ENCODE measurements at regions not wholly inside any gene's neighbourhood (a gene's known extent, or its start where the extent isn't known, plus 50 kb on each side); places are given as distances from the start of the nearest gene placed in this dataset.

DNA sequence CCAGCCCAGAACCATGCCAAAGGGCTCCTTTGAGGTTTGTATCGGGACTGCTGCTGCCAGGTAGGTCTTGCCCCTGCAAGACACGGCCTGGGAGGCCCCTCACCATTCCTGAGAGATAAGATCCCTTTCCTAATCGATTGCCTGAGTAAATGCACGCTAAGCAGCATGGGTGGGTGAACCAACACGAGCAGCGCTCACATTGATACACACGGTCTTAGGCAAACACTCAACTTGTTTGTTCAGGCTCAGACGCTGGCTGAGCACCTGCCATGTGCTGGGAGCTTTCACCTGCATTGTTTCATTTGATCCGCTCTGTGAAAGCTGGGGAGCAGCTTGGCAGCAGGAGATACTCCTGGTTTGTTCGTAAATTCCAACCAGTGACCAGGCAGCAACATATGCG is 76.9 kb upstream of the NEURL1B start:
- DNase-seq (no peak), ATAC-seq (no peak)
- ChIA-PET CTCF (no interaction called here), POLR2A (no interaction called here)
- Histone ChIP-seq H3K4me1 (ENCODE audit: control insufficient read depth in 2 of 2, insufficient read depth in 2 of 2, low read length in 2 of 2) (no peaks in the 10 kb centered on the region), H3K27ac (ENCODE audit: low read depth, low read length) (no peak overlapping the region), H3K4me3 (ENCODE audit: low read length) (no peak overlapping the region), H3K27me3 (ENCODE audit: control insufficient read depth in 2 of 2, insufficient read depth in 2 of 2, low read length in 2 of 2) (no peaks in the 10 kb centered on the region), H3K9me3 (ENCODE audit: control insufficient read depth in 2 of 3, low read length in 3 of 3) (no peaks in the 10 kb centered on the region), H3K36me3 (ENCODE audit: control insufficient read depth in 2 of 3, insufficient read depth in 3 of 3, low read length in 3 of 3) (no peaks in the 10 kb centered on the region)
- no peak overlapping the region for H3K4me3 Mint-ChIP-seq
- no peaks in the 10 kb centered on the region for H3K9me3 Mint-ChIP-seq
- intact Hi-C loops (cut with micrococcal nuclease) = no loop called here
- no peaks in the 10 kb centered on the region for H3K4me1 Mint-ChIP-seq
- H3K27ac Mint-ChIP-seq = no peak overlapping the region
- no peaks in the 10 kb centered on the region for H3K36me3 Mint-ChIP-seq
- H3K27me3 Mint-ChIP-seq = peaks cover 0 to 9% (median 7%) of the 10 kb centered on the region in 5 donors

DNA sequence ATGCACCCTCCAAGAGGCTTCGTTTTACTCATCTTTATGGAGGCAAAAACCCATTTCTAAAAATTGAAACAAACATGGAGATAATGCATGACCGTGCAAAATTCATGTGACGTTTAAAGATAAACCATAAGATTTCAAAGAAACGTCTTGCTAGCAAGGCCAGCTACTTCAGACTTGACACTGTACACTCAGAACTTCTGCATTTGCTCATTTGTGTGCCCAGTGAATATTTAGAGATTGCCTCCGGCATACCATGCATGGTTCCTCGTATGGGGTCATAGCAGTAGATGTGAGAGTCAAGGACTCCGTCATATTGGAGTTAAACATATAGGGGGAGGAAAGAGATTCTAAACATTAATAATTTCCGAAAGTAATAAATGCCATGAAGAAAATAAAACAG is 78.6 kb upstream of the NEURL1B start:
- Histone ChIP-seq H3K4me1 (ENCODE audit: control insufficient read depth in 2 of 2, insufficient read depth in 2 of 2, low read length in 2 of 2) (no peaks in the 10 kb centered on the region), H3K9me3 (ENCODE audit: control insufficient read depth in 2 of 3, low read length in 3 of 3) (no peaks in the 10 kb centered on the region), H3K27me3 (ENCODE audit: control insufficient read depth in 2 of 2, insufficient read depth in 2 of 2, low read length in 2 of 2) (no peaks in the 10 kb centered on the region), H3K27ac (ENCODE audit: low read depth, low read length) (no peak overlapping the region), H3K36me3 (ENCODE audit: control insufficient read depth in 2 of 3, insufficient read depth in 3 of 3, low read length in 3 of 3) (no peaks in the 10 kb centered on the region), H3K4me3 (ENCODE audit: low read length) (no peak overlapping the region)
- ATAC-seq (no peak), DNase-seq (no peak)
- H3K27me3 Mint-ChIP-seq = peaks cover 0 to 10% (median 7%) of the 10 kb centered on the region in 5 donors
- CTCF ChIA-PET = no interaction called here
- H3K9me3 Mint-ChIP-seq = no peaks in the 10 kb centered on the region
- POLR2A ChIA-PET = no interaction called here
- no peaks in the 10 kb centered on the region for H3K4me1 Mint-ChIP-seq
- no peak overlapping the region for H3K4me3 Mint-ChIP-seq
- intact Hi-C loops (cut with micrococcal nuclease) = no loop called here
- no peaks in the 10 kb centered on the region for H3K36me3 Mint-ChIP-seq
- no peak overlapping the region for H3K27ac Mint-ChIP-seq

DNA sequence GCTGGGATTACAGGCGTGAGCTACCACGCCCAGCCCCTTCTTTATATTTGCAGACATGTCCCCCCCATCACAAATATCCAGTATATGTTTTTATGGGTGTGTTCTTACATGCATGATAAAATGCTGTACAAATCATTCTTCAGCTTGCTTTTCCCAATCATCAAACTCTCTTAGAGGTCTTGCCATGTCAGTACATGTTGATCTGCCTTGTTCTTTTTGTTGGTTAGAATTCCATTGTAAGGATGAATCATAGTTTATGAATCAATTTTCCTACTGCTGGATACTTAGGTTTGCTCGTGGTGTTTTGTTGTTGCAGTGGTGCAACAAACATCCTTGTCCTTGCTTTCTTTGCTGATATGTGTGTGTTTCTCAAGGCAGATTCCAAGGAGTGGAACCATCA is 79.9 kb upstream of the NEURL1B start:
- Mint-ChIP-seq H3K27me3 (peaks cover 0 to 10% (median 7%) of the 10 kb centered on the region in 5 donors), H3K4me1 (no peaks in the 10 kb centered on the region), H3K27ac (no peak overlapping the region), H3K36me3 (no peaks in the 10 kb centered on the region), H3K9me3 (no peaks in the 10 kb centered on the region), H3K4me3 (no peak overlapping the region)
- ATAC-seq (no peak), DNase-seq (no peak)
- Histone ChIP-seq H3K9me3 (ENCODE audit: control insufficient read depth in 2 of 3, low read length in 3 of 3) (no peaks in the 10 kb centered on the region), H3K4me3 (ENCODE audit: low read length) (no peak overlapping the region), H3K27me3 (ENCODE audit: control insufficient read depth in 2 of 2, insufficient read depth in 2 of 2, low read length in 2 of 2) (no peaks in the 10 kb centered on the region), H3K27ac (ENCODE audit: low read depth, low read length) (no peak overlapping the region), H3K4me1 (ENCODE audit: control insufficient read depth in 2 of 2, insufficient read depth in 2 of 2, low read length in 2 of 2) (no peaks in the 10 kb centered on the region), H3K36me3 (ENCODE audit: control insufficient read depth in 2 of 3, insufficient read depth in 3 of 3, low read length in 3 of 3) (no peaks in the 10 kb centered on the region)
- ChIA-PET POLR2A (no interaction called here), CTCF (no interaction called here)
- intact Hi-C loops (cut with micrococcal nuclease) = no loop called here

DNA sequence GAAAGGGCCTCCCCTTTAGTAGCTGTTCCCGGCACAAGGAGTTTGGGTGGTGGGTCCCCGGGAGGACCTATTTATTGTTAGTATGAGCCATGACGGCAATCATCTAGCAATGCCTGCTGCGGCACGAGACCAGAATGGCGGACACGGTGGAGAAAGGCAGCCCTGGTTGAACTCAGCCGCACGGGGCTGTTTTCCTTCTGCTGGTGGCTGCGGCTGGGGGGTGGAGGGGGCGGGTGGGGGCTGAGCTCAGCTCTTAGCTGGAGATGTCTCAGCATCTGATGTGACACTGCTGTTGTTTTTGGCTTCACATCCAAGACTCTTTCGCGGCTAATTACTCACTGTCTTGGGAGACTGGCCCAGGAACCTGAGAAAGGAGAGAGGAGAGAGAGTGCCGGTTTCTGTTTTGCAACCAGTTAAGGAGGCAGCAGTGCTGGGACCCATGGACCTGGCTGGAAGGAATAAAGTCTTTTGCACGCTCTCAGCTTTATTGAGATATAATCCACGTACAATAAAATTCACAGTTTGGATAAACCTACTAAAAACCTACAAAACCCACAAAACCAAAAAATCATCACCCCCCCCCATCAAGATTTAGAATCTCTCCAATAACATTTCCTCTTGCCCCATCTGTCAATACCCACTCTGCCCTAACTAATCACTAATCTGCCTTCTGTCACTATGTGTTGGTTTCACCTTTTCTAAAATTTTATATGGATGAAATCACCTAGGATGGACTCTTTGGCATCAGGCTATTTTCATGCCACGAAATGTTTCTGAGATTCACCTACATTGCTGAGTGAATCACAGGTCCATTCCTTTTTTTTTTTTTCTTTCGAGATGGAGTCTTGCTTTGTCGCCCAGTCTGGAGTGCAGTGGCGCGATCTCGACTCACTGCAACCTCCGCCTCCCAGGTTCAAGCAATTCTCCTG is 81.8 kb upstream of the NEURL1B start:
- CTCF ChIA-PET = no interaction called here
- no peaks in the 10 kb centered on the region for H3K36me3 ChIP-seq (ENCODE audit: control insufficient read depth in 2 of 3, insufficient read depth in 3 of 3, low read length in 3 of 3)
- no peaks in the 10 kb centered on the region for H3K4me1 ChIP-seq (ENCODE audit: control insufficient read depth in 2 of 2, insufficient read depth in 2 of 2, low read length in 2 of 2)
- intact Hi-C loops (cut with micrococcal nuclease) = no loop called here
- H3K9me3 ChIP-seq (ENCODE audit: control insufficient read depth in 2 of 3, low read length in 3 of 3) = no peaks in the 10 kb centered on the region
- Mint-ChIP-seq H3K27ac (no peak overlapping the region), H3K27me3 (peaks cover 0 to 10% (median 7%) of the 10 kb centered on the region in 5 donors), H3K36me3 (no peaks in the 10 kb centered on the region), H3K4me1 (no peaks in the 10 kb centered on the region), H3K9me3 (no peaks in the 10 kb centered on the region), H3K4me3 (no peak overlapping the region)
- H3K27ac ChIP-seq (ENCODE audit: low read depth, low read length) = no peak overlapping the region
- no peak overlapping the region for H3K4me3 ChIP-seq (ENCODE audit: low read length)
- H3K27me3 ChIP-seq (ENCODE audit: control insufficient read depth in 2 of 2, insufficient read depth in 2 of 2, low read length in 2 of 2) = no peaks in the 10 kb centered on the region
- ATAC-seq (no peak), DNase-seq (no peak)
- POLR2A ChIA-PET = no interaction called here

DNA sequence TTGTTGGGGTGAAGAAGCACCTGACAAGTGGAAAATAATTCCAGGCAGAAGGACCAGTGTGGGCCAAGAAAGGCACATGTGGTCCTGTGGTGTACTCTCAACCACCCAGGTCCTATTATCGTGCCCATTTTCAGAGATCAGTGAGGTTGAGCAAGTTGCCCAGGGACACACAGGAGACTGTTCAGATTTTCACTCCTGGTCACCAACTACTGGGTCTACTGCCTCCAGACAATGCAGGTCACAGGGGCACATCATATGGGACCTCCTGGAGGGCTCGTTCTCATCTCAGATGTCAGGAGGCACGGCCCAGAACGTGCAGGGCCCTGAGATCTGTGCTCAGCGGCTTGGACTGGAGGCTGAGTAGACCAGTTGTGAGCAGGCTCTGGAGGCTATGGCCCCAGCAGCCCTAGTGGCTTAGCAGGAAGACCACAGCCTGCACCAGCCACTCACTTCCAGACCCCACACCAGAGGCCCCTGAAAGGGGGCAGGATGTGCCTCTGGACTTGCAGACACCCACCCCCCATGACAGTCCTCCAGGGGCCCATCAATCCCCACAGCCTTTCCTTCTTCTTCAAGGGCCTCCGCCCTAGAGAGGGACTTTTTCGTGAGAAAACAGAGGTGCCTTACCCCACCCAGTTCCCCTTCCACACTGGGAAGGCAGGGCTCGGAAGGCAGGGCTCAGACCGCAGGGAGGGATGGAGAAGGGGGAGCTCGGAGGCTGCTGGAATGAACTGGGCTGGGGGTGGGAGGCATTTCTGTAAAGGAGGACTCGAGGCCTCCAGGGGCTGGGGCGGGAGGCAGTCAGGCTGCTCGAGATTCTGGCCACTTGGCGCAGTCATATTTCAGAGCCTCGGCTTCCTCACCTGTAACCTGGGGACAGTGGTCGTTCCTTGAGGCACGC is 82.7 kb upstream of the NEURL1B start:
- no peaks in the 10 kb centered on the region for H3K27me3 ChIP-seq (ENCODE audit: control insufficient read depth in 2 of 2, insufficient read depth in 2 of 2, low read length in 2 of 2)
- DNase-seq (no peak), ATAC-seq (no peak)
- no peaks in the 10 kb centered on the region for H3K4me1 Mint-ChIP-seq
- no peak overlapping the region for H3K27ac ChIP-seq (ENCODE audit: low read depth, low read length)
- H3K4me3 ChIP-seq (ENCODE audit: low read length) = no peak overlapping the region
- H3K36me3 Mint-ChIP-seq = no peaks in the 10 kb centered on the region
- no peak overlapping the region for H3K4me3 Mint-ChIP-seq
- H3K27me3 Mint-ChIP-seq = peaks cover 0 to 10% (median 7%) of the 10 kb centered on the region in 5 donors
- H3K36me3 ChIP-seq (ENCODE audit: control insufficient read depth in 2 of 3, insufficient read depth in 3 of 3, low read length in 3 of 3) = no peaks in the 10 kb centered on the region
- POLR2A ChIA-PET = no interaction called here
- H3K9me3 ChIP-seq (ENCODE audit: control insufficient read depth in 2 of 3, low read length in 3 of 3) = no peaks in the 10 kb centered on the region
- no peak overlapping the region for H3K27ac Mint-ChIP-seq
- no peaks in the 10 kb centered on the region for H3K4me1 ChIP-seq (ENCODE audit: control insufficient read depth in 2 of 2, insufficient read depth in 2 of 2, low read length in 2 of 2)
- CTCF ChIA-PET = no interaction called here
- intact Hi-C loops (cut with micrococcal nuclease) = no loop called here
- no peaks in the 10 kb centered on the region for H3K9me3 Mint-ChIP-seq

DNA sequence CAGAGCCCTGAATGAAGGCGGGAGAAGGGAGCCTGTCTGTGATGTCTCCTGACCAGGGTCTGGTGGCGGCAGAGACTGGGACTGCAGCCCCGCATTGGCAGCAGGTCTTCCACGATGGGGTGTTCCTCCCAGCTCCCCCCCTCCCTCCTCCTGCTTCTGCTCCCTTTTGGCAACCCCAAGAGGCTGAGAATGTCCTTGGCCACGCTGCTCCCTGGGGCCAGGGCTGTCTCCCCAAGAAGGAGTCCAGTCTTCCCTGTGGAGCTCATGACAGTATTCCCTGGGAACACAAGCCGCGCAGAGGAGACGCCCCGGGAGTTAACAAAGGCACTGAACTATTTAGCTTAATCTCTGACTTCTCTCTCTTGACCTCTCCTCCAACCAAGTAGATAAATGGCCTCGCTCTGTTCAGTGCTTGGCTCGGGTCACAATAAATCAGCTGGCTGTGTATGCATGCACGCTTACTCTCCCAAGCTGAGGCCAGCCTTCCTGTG is 84.0 kb upstream of the NEURL1B start:
- ATAC-seq (no peak), DNase-seq (no peak)
- POLR2A ChIA-PET = no interaction called here
- Mint-ChIP-seq H3K9me3 (no peaks in the 10 kb centered on the region), H3K4me3 (no peak overlapping the region), H3K4me1 (no peaks in the 10 kb centered on the region), H3K36me3 (no peaks in the 10 kb centered on the region), H3K27ac (no peak overlapping the region), H3K27me3 (peaks cover 0 to 17% (median 0%) of the 10 kb centered on the region in 5 donors)
- no peaks in the 10 kb centered on the region for H3K27me3 ChIP-seq (ENCODE audit: control insufficient read depth in 2 of 2, insufficient read depth in 2 of 2, low read length in 2 of 2)
- H3K4me1 ChIP-seq (ENCODE audit: control insufficient read depth in 2 of 2, insufficient read depth in 2 of 2, low read length in 2 of 2) = no peaks in the 10 kb centered on the region
- no peaks in the 10 kb centered on the region for H3K9me3 ChIP-seq (ENCODE audit: control insufficient read depth in 2 of 3, low read length in 3 of 3)
- H3K27ac ChIP-seq (ENCODE audit: low read depth, low read length) = no peak overlapping the region
- intact Hi-C loops (cut with micrococcal nuclease) = no loop called here
- CTCF ChIA-PET = no interaction called here
- H3K36me3 ChIP-seq (ENCODE audit: control insufficient read depth in 2 of 3, insufficient read depth in 3 of 3, low read length in 3 of 3) = no peaks in the 10 kb centered on the region
- H3K4me3 ChIP-seq (ENCODE audit: low read length) = no peak overlapping the region

All from naive thymus-derived CD4-positive, alpha-beta T cell (primary cell).